Lower lobe of right lung (tissue), 2 donors: ENCODE measurements at regions not wholly inside any gene's neighbourhood (a gene's known extent, or its start where the extent isn't known, plus 50 kb on each side); places are given as distances from the start of the nearest gene placed in this dataset.
A peak's percentile ranks its signal among the peaks of the same experiment; 100 is the strongest.

ENCODE experiments used
- ATAC-seq, 2 donors: fragments of 200-7000 bp; cut with Tn5 transposase; one replicate each; pipeline ENCODE4 v1.9.1; 2020 to 2022; ENCODE audit warnings: mild to moderate bottlenecking in 2 of 2, moderate library complexity in 2 of 2
- DNase-seq: peaks from one replicate; pipeline ENCODE4 v3.0.0-alpha.2; 2020
- H3K27ac ChIP-seq: fragments of 200-600 bp; one replicate; pipeline ENCODE4 v1.8.0; 2022
- H3K27me3 ChIP-seq: fragments of 200-600 bp; one replicate; pipeline ENCODE4 v1.8.0; 2022; ENCODE audit warnings: low read depth
- H3K36me3 ChIP-seq: fragments of 200-600 bp; one replicate; pipeline ENCODE4 v1.8.0; 2022; ENCODE audit warnings: mild to moderate bottlenecking
- H3K4me1 ChIP-seq: fragments of 200-600 bp; one replicate; pipeline ENCODE4 v1.8.0; 2022
- H3K4me3 ChIP-seq: fragments of 200-600 bp; one replicate; pipeline ENCODE4 v1.8.0; 2022; ENCODE audit warnings: mild to moderate bottlenecking
- H3K9me3 ChIP-seq: fragments of 200-600 bp; one replicate; pipeline ENCODE4 v1.8.0; 2022
- intact Hi-C: fragments of 100-400 bp; cut with DNase I; formaldehyde crosslinking; loops from one replicate; pipeline ENCODE4 v1.11.0; 2022
- TF ChIP-seq, protein P1 (sequence below): fragments of 200-600 bp; IDR thresholded peaks from one replicate; pipeline ENCODE4 v1.8.0; 2022; ENCODE audit warnings: antibody characterized with exemption, mild to moderate bottlenecking
- donor health status: DM: no; HTN: yes; CAD: no; lungs with severe emphysema.

- H3K4me3 ChIP-seq: no peak overlapping the region
These were observed 59.2 kb upstream of the ATL2 start for GRCh38 chr2:38436227-38436664.

GRCh38 chr2:38435775-38436174, 58.7 kb upstream of the ATL2 start:
- no peak for ATAC-seq
- intact Hi-C loops: no loop called here
- Histone ChIP-seq H3K27me3 (no peaks in the 10 kb centered on the region), H3K4me3 (no peak overlapping the region), H3K27ac (no peak overlapping the region), H3K9me3 (no peaks in the 10 kb centered on the region), H3K4me1 (no peaks in the 10 kb centered on the region), H3K36me3 (no peaks in the 10 kb centered on the region)
- DNase-seq: no peak
- TF ChIP-seq, protein P1, sequence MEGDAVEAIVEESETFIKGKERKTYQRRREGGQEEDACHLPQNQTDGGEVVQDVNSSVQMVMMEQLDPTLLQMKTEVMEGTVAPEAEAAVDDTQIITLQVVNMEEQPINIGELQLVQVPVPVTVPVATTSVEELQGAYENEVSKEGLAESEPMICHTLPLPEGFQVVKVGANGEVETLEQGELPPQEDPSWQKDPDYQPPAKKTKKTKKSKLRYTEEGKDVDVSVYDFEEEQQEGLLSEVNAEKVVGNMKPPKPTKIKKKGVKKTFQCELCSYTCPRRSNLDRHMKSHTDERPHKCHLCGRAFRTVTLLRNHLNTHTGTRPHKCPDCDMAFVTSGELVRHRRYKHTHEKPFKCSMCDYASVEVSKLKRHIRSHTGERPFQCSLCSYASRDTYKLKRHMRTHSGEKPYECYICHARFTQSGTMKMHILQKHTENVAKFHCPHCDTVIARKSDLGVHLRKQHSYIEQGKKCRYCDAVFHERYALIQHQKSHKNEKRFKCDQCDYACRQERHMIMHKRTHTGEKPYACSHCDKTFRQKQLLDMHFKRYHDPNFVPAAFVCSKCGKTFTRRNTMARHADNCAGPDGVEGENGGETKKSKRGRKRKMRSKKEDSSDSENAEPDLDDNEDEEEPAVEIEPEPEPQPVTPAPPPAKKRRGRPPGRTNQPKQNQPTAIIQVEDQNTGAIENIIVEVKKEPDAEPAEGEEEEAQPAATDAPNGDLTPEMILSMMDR: no peak

More at GRCh38 chr2:38436227-38436664, 59.2 kb upstream of the ATL2 start:
- Histone ChIP-seq H3K4me1 (no peaks in the 10 kb centered on the region), H3K27me3 (no peaks in the 10 kb centered on the region), H3K9me3 (no peaks in the 10 kb centered on the region), H3K36me3 (no peaks in the 10 kb centered on the region), H3K27ac (no peak overlapping the region)
- intact Hi-C loops: no loop called here
- ATAC-seq (no peak), DNase-seq (no peak)
- TF ChIP-seq, protein P1: no peak

DNA sequence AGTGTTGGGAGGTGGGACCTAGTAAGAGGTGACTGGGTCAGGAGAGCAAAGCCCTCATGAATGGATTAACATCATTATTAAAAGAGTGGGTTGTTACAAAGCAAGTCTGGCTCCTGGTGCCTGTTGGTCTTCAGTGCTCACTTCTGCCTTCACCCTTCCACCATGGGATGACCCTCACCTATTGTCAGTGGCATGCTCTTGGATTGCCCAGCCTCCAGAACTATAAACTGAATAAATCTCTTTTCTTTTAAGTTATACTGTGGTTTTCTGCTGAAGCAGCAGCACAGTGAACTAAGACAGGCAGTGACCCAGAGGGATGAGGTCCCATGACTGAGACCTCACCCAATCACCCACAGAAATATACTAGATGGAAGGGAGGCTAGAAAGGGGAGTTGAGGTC, 57.5 kb upstream of the ATL2 start:
- no peaks in the 10 kb centered on the region for H3K9me3 ChIP-seq
- intact Hi-C loops: no loop called here
- no peaks in the 10 kb centered on the region for H3K27me3 ChIP-seq
- ATAC-seq (no peak), DNase-seq (no peak)
- no peak overlapping the region for H3K4me3 ChIP-seq
- H3K36me3 ChIP-seq: no peaks in the 10 kb centered on the region
- H3K27ac ChIP-seq: no peak overlapping the region
- no peaks in the 10 kb centered on the region for H3K4me1 ChIP-seq
- TF ChIP-seq, protein P1: no peak

- Histone ChIP-seq H3K36me3 (no peaks in the 10 kb centered on the region), H3K9me3 (no peaks in the 10 kb centered on the region), H3K27me3 (no peaks in the 10 kb centered on the region), H3K4me3 (no peak overlapping the region), H3K27ac (no peak overlapping the region), H3K4me1 (no peaks in the 10 kb centered on the region)
- TF ChIP-seq, protein P1: no peak
- intact Hi-C loops: no loop called here
- no peak for DNase-seq
- no peak for ATAC-seq
These were observed 56.5 kb upstream of the ATL2 start for GRCh38 chr2:38433607-38433975.

DNA sequence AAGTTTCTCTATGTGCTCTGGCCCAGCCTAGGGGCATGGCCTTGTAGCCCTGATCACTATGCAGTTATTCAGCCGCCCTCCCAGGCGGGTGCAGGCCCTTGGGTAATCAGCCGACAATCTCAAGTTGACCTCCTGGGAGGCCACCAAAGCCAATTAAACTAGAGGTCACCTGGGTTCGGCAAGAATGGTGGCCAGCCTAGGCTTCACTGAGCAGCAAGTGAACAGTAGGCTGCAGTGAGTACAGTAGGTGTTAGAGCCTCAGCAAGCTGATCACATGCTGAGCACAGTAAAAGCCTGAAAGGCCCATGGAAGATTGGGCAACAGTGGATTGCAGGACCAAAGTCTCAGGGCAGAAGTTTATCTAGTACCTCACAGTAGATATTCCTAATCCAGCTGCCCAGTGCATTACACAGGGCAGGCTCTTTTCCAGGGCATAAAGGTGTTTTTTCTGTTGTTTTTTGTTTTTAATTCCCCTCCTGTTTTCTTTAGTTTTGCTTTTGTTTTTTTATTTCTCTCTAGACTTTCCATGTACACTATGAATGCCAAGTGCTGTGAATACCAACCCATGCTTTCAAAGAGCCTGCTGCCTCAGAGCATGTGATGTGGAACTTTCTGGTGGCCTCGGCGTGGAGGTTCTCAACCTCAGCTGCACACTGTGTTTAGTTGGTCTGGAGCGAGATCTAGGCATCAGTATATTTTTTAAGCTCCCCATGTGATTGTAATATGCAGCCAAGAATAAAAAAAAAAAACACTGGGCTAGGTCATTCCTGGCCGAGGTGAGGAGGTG, 55.9 kb upstream of the ATL2 start:
- H3K9me3 ChIP-seq: no peaks in the 10 kb centered on the region
- no peak overlapping the region for H3K27ac ChIP-seq
- intact Hi-C loops: no loop called here
- H3K36me3 ChIP-seq: no peaks in the 10 kb centered on the region
- DNase-seq: no peak
- no peaks in the 10 kb centered on the region for H3K27me3 ChIP-seq
- ATAC-seq: peak; percentile 43 to 54
- no peak overlapping the region for H3K4me3 ChIP-seq
- H3K4me1 ChIP-seq: no peaks in the 10 kb centered on the region
- TF ChIP-seq, protein P1: no peak
